Astrocyte of the spinal cord (primary cell): ENCODE measurements at regions not wholly inside any gene's neighbourhood (a gene's known extent, or its start where the extent isn't known, plus 50 kb on each side); places are given as distances from the start of the nearest gene placed in this dataset.

Source experiments
- DNase-seq: peaks from one replicate; pipeline ENCODE4 v3.0.0; 2011; ENCODE audit warnings: low read depth, low spot score
- H3K4me3 ChIP-seq: 2 replicates; pipeline ENCODE4 v1.5.1; 2011; ENCODE audit warnings: low read depth, mild to moderate bottlenecking, low read length, moderate library complexity
- CTCF ChIP-seq: IDR thresholded peaks from 2 replicates; pipeline ENCODE4 v1.5.1; 2012; ENCODE audit warnings: low read depth, mild to moderate bottlenecking, low read length, inconsistent platforms
- in situ Hi-C: cut with HindIII; loops from 2 replicates; pipeline ENCODE4 v1.10.0; 2017; ENCODE audit warnings: low sequenced_read_pairs

- no peak for TF ChIP-seq CTCF
- DNase-seq: no peak
- in situ Hi-C loops: no loop called here
- H3K4me3 ChIP-seq: no peak overlapping the region
Observed at GRCh38 chr3:115547207-115547606, 76.1 kb upstream of the GAP43 start.

GRCh38 chr3:115548611-115549010, 74.7 kb upstream of the GAP43 start:
- H3K4me3 ChIP-seq: no peak overlapping the region
- in situ Hi-C loops: no loop called here
- TF ChIP-seq CTCF: no peak
- no peak for DNase-seq

- in situ Hi-C loops: no loop called here
- no peak for TF ChIP-seq CTCF
- H3K4me3 ChIP-seq: no peak overlapping the region
- DNase-seq: no peak
Observed at GRCh38 chr3:115549071-115549470, 74.2 kb upstream of the GAP43 start.

DNA sequence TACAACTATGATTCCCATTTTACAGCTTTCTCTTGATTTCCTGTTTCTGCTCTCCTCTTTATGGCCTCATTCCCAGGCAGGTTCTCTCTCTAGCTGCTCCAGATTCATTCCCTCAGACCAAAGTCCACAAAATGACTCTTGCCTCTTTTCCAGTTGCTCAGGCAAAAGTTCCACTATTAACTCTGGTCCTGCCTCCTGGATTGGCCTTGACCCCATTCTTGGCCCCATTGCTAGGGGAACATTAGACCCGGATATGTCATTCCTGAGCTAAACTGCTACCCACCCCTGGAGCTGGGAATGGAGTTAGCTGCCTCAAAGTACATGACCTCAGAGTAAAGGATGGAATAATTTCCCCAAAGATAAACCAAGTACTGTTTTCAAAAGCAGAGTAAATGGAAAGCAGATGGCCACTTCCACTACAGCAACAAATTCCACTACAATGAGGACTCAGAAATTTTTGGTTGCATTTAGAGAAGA, 73.0 kb upstream of the GAP43 start:
- TF ChIP-seq CTCF: no peak
- DNase-seq: peak; percentile 24
- no peak overlapping the region for H3K4me3 ChIP-seq
- in situ Hi-C loops: no loop called here

GRCh38 chr3:115551016-115551415, 72.3 kb upstream of the GAP43 start:
- no peak overlapping the region for H3K4me3 ChIP-seq
- no peak for DNase-seq
- in situ Hi-C loops: no loop called here
- TF ChIP-seq CTCF: no peak

GRCh38 chr3:115552007-115552406, 71.3 kb upstream of the GAP43 start:
- H3K4me3 ChIP-seq: no peak overlapping the region
- DNase-seq: no peak
- in situ Hi-C loops: no loop called here
- no peak for TF ChIP-seq CTCF
